Ramos (cell line): ENCODE measurements at regions not wholly inside any gene's neighbourhood (a gene's known extent, or its start where the extent isn't known, plus 50 kb on each side); places are given as distances from the start of the nearest gene placed in this dataset.
"Not testable (repeated sequence)": the region's sequence is repeated elsewhere in the genome, so short reads cannot be mapped to it uniquely, and the experiment has no call there.

Source experiments
- in situ Hi-C: fragments of 300-500 bp; cut with MboI; formaldehyde crosslinking; loops from one replicate; pipeline ENCODE4 v1.14.3; 2022; ENCODE audit warnings: low sequenced_read_pairs; ENCODE audit not compliant: unreplicated experiment

DNA sequence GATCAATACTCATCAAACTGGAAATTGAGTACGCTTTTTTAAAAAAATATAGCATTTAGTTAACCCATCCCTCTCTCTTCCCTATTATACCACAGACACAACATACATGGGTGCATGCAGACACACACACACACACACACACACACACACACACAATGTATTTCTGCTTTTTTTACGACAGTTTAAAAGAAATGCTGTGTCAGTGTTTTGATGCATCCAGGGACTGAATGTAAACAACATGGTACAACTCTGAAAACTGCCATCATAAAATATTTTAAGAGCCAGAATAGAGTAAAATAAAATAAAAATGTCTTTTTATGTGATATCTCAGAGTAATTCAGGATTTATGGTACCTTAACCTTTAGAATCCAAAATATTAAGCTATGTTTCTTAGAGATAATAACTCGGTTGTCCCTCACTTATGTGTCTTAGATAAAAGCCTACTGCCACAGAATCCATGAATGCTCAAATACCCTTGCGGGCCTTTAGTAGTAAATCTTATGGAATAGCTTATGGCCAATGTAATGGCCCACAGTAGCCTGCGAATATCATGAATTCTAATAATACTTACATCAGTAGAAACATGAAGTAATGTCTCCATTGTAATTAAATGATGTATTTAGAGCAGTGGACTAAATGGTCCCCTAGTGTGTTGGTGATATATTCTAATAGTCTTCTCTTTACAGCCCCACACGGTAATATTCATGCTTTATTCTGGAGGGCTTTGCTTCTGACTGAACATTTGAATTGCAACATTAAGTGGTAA lies 251.6 kb upstream of the FIGN start:
- in situ Hi-C loops = no loop called here

DNA sequence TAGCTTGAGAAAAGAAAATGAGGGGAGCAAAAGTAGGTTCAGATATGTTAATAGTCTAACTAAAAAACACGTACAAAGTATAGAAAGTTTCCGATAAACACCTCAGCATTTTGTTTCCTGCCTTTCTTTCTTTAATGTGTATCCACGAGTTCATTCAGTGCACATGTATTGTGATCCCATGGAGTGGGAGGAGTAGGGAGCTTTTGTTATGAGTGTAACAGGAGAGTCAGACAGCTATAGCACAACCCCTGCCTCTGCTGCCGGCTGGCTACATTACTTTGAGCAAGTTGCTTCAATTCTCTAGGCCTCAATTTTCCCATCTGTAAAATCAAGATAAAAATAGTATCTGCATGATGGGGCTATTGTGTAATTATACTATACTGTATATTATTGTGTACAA lies 249.2 kb upstream of the FIGN start:
- in situ Hi-C loops = no loop called here

DNA sequence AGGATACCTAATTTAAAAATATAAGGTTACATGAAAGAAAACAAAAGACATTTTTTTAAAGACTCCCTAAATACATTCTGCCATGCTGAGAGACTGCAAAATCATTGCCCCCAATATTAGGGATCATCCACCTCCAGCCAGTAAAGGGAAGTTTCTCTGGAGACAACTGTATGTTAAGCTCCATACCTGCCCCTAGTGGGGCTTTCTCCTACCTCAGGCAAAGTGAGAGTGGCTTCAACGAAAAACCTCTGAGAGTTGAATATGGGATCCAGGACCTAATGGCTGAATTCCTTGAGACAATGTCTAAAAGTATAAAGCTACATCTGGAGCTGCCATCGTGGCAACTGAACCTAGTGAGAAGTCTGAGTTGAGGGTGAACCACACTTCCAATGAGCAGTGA lies 248.1 kb upstream of the FIGN start:
- in situ Hi-C loops = no loop called here

GRCh38 chr2:163982938-163983337 lies 247.1 kb upstream of the FIGN start:
- in situ Hi-C loops = no loop called here

DNA sequence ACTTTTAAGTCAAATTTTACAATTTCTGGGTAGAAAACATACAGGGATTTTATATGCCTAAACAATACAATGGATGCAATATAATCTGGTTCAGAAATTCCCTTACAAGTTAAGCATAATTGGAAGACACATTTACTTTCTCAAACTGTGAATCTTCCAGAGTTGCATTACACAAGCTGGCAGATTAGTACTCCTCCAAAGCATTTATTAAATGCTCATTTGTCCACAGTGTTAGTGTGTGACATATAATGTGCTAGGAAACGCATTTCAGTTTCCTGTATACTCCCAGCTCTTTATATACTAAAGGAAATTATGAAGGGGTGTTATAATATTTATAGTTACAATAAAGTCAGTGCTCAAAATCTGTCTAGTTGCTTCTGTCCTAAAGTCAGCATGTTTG lies 239.0 kb upstream of the FIGN start:
- in situ Hi-C loops = no loop called here

DNA sequence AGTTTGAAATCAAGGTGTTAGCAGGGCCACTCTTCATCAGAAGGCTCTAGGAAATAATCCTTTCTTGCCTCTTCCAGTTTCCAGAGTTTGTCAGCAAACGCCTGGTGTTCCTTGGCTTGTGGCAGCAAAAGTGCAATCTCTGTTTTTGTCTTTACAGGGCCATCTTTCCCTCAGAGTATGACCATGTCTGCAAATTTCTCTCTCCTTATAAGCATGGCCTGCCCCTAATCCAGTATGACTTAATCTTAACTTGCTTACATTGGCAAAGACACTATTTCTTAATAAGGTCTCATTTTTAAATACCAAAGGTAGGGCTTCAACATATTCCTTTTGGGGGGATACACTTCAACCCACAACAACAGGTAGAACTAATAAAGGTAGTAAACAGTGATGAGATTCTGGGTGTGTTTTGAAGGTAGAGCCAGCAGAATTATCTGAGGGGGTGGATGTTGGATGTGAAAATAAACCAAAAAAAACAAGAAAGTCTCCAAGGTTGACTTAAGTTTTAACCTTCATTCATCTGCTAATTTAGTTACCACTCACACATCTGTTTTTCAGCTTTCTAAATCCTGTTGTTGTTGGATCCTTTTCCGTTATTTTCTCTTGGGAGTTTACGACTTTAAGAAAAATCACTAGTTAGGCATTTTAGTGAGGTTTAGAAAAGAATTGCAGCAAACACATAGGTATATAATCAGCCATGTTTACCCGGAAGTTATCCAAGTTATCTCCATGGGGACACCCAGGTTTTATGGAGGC lies 234.4 kb upstream of the FIGN start:
- in situ Hi-C loops = no loop called here

DNA sequence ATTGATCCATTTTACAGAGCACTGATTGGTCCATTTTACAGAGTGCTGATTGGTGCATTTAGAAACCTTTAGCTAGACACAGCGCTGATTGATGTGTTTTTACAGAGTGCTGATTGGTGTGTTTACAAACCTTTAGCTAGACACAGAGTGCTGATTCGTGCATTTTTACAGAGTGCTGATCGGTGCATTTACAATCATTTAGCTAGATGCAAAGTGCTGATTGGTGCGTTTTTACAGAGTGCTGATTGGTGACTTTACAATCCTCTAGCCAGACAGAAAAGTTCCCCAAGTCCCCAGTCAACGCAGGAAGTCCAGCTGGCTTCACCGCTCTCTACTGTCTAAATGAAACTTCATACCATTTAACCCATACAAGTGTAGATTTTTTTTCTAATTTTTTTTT lies 228.5 kb upstream of the FIGN start:
- in situ Hi-C loops = not testable (repeated sequence)

DNA sequence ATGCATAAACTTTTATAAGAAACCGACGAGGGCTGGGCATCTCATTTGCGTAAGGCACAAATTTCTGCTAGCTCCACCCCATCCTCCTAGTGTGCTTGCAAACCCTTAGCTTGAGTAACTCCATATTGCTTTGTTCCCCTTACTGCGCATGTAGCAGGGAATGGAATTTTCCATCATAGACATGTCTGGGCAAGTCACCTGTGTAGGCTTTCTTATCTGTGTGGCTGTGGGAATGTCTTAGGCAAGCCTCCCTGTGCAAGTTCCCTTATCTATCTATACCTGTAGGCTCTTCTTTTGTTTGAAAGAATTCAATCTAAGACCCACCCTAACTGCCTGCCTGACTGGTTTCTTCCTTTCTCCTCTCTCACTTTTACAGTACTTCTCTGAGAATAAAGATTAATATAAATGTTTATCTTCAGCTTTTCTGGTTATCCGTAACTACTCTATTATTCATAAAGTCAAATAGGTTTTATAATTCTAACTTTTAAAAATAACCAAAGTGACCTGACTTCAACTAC lies 217.6 kb upstream of the FIGN start:
- in situ Hi-C loops = no loop called here

DNA sequence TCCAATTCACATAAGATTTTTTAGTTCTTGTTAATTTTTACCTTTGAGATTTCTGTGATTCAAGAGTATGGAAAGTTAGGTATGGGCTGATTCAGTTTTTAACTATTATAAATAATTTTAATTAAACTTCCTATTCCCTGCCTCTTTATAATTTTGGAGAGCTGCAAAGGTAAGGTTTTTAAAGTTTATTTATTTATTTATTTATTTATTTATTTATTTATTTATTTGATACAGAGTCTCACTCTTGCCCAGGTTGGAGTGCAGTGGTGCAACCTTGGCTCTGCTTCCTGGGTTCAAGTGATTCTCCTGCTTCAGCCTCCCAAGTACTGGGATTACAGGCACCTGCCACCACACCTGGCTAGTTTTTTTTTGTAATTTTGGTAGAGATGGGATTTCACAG lies 215.5 kb upstream of the FIGN start:
- in situ Hi-C loops = no loop called here

GRCh38 chr2:163949693-163950092 lies 213.9 kb upstream of the FIGN start:
- in situ Hi-C loops = no loop called here

GRCh38 chr2:163944347-163944737 lies 208.5 kb upstream of the FIGN start:
- in situ Hi-C loops = no loop called here

DNA sequence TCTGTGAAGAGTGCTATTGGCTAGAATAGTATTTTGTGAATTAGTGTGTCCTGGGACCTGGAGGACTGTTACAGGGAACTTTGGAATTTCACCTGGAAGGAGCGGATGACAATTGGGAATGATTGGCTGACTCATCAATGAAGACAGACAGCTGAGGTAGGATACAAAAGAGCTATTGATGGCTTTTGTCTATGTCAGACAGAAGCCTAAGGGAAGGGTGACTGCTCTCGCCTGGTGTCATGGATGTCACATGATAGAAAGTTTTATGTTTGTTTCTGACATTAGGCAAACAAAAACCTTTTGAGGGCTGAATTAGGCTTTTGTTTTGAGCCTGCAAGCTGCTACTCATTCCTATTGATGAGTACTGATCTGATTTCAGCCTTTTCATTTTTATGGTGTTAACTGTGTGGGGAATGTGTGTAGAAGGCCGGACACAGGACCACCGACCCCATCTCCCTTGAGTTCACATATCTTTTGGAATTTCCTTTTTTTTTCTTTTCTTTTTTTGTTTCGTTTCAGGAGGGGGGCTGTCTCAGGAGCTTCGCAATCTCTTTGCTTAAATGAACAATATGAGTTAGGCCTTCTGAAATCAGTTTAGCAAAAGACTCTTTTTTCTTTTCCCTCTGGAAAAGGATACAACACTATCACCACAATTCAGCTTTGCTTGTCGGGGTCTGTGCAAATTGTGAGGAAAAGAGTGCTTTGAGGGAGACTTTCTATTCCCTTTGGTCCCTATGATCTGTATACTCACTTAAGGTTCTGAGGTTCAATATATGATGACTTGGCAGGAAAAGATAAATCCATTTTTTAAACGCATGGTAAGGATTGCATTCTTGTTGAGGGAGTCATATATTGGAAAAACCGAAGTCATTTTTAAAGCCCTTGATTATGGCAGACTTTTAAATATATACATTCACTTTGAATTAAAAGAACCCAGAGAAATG lies 207.9 kb upstream of the FIGN start:
- in situ Hi-C loops = no loop called here

DNA sequence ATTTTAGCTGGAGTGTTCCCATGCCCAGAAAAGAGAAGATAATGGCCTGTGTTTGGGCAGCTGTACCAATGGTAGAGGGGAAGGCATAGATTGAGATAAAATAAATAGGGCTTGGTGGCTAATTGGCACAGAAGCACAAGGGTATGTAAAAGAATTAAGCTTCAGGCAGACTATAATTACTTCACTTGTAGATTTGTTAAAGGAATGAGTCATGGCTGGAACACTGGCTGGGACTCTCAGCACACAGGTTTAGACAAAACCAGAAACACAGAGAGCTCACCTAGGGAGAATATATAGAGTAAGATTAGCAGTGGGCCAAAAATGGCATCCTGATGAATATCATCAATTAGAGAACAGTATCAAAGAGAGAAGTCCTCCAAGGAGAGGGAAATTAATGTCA lies 198.3 kb upstream of the FIGN start:
- in situ Hi-C loops = no loop called here

GRCh38 chr2:163919717-163920116 lies 183.9 kb upstream of the FIGN start:
- in situ Hi-C loops = no loop called here

DNA sequence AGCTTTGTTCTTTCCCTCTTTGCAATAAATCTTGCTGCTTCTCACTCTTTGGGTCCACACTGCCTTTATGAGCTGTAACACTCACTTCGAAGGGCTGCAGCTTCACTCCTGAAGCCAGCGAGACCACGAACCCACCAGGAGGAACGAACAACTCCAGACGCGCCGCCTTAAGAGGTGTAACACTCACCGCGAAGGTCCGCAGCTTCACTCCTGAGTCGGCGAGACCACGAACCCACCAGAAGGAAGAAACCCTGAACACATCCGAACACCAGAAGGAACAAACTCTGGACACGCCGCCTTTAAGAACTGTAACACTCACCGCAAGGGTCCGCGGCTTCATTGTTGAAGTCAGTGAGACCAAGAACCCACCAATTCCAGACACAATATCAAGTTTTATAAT lies 178.7 kb upstream of the FIGN start:
- in situ Hi-C loops = not testable (repeated sequence)

DNA sequence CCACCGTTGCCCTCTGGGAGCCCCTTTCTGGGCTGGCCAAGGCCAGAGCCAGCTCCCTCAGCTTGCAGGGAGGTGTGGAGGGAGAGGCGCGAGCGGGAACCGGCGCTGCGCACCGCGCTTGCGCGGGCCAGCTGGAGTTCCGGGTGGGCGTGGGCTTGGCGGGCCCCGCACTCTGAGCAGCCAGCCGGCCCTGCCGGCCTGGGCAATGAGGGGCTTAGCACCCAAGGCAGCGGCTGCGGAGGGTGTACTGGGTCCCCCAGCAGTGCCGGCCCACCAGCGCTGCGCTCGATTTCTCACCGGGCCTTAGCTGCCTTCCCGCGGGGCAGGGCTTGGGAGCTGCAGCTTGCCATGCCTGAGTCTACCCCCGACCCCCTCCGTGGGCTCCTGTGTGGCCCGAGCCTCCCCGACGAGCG lies 177.7 kb upstream of the FIGN start:
- in situ Hi-C loops = not testable (repeated sequence)

DNA sequence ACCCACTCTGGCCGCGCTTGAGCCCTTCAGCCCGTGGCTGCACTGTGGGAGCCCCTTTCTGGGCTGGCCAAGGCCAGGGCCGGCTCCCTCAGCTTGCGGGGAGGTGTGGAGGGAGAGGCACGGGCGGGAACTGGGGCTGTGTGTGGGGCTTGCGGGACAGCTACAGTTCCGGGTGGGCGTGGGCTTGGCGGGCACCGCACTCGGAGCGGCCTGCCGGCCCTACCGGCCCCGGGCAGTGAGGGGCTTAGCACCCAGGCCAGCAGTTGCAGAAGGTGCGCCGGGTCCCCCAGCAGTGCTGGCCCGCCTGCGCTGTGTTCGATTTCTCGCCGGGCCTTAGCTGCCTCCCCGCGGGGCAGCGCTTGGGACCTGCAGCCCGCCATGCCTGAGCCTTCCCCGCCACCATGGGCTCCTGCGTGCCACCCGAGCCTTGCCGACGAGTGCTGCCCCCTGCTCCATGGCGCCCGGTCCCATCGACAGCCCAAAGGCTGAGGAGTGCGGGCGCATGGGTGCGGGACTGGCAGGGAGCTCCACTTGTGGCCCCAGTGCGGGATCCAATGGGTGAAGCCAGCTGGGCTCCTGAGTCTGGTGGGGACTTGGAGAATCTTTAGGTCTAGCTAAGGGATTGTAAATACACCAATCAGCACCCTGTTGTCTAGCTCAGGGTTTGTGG lies 173.7 kb upstream of the FIGN start:
- in situ Hi-C loops = no loop called here

- in situ Hi-C loops = no loop called here
Measured at GRCh38 chr2:163906410-163906809, 170.6 kb upstream of the FIGN start.

- in situ Hi-C loops = no loop called here
Measured at GRCh38 chr2:163897799-163898198, 162.0 kb upstream of the FIGN start.

GRCh38 chr2:163893444-163893843 lies 157.6 kb upstream of the FIGN start:
- in situ Hi-C loops = not testable (repeated sequence)
